Retinal pigment epithelial cell (primary cell): ENCODE measurements at regions not wholly inside any gene's neighbourhood (a gene's known extent, or its start where the extent isn't known, plus 50 kb on each side); places are given as distances from the start of the nearest gene placed in this dataset.

Experiments used
- DNase-seq: peaks from one replicate; pipeline ENCODE4 v3.0.0-alpha.2; 2010; ENCODE audit warnings: low read depth
- H3K4me3 ChIP-seq: 2 replicates; pipeline ENCODE4 v1.5.1; 2011; ENCODE audit warnings: mild to moderate bottlenecking, low read length, control low read depth, moderate library complexity
- CTCF ChIP-seq: conservative IDR thresholded peaks from 2 replicates; pipeline ENCODE4 v1.5.1; 2011; ENCODE audit warnings: low read depth, low read length, control low read depth, inconsistent platforms

- TF ChIP-seq CTCF: no peak
- DNase-seq: no peak
- H3K4me3 ChIP-seq: no peak overlapping the region
Observed at GRCh38 chr5:96065685-96066385, 104.2 kb upstream of the ELL2 start.

GRCh38 chr5:96064877-96065276, 103.2 kb upstream of the ELL2 start:
- no peak for DNase-seq
- TF ChIP-seq CTCF: no peak
- no peak overlapping the region for H3K4me3 ChIP-seq

- DNase-seq: no peak
- no peak for TF ChIP-seq CTCF
- H3K4me3 ChIP-seq: no peak overlapping the region
Observed at GRCh38 chr5:96062836-96063235, 101.2 kb upstream of the ELL2 start.

- TF ChIP-seq CTCF: no peak
- H3K4me3 ChIP-seq: no peak overlapping the region
- no peak for DNase-seq
Observed at GRCh38 chr5:96058084-96058483, 96.4 kb upstream of the ELL2 start.

- DNase-seq: no peak
- no peak for TF ChIP-seq CTCF
Observed at GRCh38 chr5:96054311-96055030, 92.8 kb upstream of the ELL2 start.

GRCh38 chr5:96053063-96053735, 91.5 kb upstream of the ELL2 start:
- H3K4me3 ChIP-seq: no peak overlapping the region
- no peak for TF ChIP-seq CTCF
- no peak for DNase-seq

More at GRCh38 chr5:96054311-96055030, 92.8 kb upstream of the ELL2 start:
- H3K4me3 ChIP-seq: no peak overlapping the region
